GM12801 (cell line): ENCODE measurements at regions not wholly inside any gene's neighbourhood (a gene's known extent, or its start where the extent isn't known, plus 50 kb on each side); places are given as distances from the start of the nearest gene placed in this dataset.

ENCODE experiments used
- TF ChIP-seq, protein P1 (sequence below): IDR thresholded peaks from one replicate; pipeline ENCODE4 v1.5.1; 2011; ENCODE audit warnings: control low read depth; ENCODE audit not compliant: insufficient read length; ENCODE audit errors: extremely low read depth

DNA sequence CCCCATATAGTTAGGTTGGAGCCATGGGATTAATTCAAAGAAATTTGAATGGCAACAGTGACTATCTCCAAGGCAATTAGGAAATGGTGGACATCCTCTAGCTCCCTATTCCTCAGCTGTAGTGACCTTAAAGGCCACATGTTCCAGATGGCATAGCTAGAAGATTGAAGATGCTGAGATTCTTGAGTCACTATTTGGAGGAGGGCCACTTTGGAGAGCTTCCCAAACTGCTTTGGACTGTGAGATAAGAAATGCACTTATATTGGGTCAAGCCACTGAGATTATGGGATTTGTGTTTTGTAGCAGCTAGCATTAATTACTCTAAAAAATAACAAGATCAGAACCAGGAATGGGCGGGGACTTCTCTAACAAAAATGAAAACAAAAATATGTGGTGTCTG is 636.2 kb upstream of the CCNG1 start:
- TF ChIP-seq, protein P1, sequence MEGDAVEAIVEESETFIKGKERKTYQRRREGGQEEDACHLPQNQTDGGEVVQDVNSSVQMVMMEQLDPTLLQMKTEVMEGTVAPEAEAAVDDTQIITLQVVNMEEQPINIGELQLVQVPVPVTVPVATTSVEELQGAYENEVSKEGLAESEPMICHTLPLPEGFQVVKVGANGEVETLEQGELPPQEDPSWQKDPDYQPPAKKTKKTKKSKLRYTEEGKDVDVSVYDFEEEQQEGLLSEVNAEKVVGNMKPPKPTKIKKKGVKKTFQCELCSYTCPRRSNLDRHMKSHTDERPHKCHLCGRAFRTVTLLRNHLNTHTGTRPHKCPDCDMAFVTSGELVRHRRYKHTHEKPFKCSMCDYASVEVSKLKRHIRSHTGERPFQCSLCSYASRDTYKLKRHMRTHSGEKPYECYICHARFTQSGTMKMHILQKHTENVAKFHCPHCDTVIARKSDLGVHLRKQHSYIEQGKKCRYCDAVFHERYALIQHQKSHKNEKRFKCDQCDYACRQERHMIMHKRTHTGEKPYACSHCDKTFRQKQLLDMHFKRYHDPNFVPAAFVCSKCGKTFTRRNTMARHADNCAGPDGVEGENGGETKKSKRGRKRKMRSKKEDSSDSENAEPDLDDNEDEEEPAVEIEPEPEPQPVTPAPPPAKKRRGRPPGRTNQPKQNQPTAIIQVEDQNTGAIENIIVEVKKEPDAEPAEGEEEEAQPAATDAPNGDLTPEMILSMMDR = no peak

DNA sequence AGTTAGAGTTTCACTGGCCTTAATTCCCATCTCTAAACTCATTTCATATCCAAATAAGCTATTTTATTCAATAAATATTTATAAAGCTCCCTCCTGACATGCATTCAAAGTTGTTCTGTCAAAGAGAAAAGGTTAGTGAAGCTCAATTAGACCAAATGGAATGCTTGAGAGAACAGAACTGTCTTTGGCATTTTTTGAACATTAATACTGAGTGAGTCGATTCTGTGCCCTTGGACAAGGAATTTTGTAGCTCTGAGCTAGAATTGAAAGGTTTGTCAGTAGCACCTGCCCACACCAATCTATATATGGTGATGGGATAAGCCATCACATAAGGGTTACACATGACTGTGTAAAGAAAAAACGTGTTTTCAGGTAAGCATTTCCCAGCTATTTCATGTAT is 631.2 kb upstream of the CCNG1 start:
- TF ChIP-seq, protein P1 = no peak

DNA sequence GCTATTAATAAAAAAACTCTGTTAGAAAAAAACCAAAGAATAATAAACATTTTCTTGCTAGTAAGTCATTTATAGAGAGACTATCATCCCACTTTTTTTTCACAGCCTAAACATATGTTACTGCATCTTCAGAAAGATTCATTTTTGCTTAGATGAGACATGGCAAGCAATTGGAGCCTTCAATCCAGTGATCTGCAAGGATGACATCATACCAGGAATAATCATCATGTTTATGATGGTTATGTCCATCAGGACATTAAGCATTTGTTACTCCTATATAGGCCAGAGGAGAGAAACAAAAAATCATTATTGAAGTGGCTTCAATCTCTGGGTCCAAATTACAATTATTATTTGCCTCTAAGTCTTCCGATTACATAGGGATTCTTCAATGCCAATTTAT is 626.3 kb upstream of the CCNG1 start:
- TF ChIP-seq, protein P1 = no peak

DNA sequence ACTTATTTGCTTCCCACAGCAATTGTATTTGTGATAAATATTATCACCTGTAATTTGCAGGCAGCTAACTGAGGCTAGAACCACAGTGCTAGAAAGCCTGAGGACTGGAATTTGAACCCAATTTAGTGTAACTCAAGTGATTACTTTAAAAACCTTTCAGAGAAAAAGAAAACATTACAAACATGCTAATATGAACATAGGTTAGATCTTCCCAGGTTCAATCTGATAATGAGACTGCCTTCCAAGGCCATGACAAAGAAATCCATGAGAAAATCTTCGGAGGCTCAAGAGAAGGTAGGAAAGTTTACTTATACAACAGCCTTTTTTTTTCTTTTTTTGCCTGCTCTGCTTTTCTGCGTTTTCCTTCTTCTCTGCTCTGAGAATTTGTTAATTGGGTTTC is 620.6 kb upstream of the CCNG1 start:
- TF ChIP-seq, protein P1 = no peak

DNA sequence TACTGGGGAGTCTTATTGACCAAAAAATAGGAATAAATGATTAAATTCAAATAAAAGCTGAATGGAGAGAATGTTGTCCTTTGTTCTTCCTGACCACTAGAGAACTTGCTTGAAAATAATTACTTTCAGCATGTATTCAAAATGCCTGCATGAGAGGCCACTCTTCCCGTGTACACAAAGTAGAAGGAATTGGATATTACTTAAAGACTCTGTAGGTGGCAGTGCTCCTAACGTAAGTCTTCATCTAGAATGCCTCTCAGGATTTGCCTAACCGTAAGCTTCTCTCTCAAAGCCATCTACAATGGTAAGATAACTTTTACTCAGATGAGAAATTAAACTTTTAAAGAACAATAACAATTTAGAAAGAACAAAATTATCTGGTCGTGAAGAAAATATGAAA is 620.0 kb upstream of the CCNG1 start:
- TF ChIP-seq, protein P1 = no peak

DNA sequence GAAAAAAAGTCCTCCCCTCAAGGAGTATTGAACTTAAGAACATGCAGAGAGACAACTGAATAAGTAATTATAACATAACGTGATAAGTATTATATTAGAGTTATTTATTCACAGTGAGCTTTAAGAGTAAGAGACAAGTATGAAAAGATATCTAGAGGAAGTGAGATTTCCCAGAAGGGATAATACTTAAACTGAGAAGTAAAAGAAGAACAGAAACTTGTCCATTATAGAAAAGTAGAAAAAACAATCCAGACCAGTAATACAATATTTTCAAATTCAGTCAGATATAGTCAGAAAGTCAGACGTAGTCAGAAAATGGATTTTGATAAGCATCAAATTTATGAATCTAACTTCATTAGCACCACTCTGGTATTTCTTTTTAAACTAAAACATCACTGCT is 613.0 kb upstream of the CCNG1 start:
- TF ChIP-seq, protein P1 = no peak

DNA sequence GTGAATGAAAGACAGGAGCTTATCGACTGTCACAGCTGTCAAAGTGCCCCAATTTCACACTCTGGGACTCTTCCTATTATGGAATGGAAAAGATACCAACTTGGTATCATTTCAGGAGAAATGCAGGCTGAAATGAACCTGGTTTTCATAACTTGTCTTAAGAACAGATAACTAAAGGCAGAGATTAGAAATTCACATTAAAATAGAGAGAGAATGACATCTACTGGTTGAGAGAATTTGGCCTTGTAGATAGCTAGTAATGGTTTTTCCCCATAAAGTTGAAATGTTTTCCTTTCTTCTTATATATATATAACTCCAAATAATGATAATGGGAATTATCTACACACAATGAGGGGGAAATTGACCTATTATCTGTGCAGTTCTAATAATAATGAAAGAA is 600.2 kb upstream of the CCNG1 start:
- TF ChIP-seq, protein P1 = no peak

DNA sequence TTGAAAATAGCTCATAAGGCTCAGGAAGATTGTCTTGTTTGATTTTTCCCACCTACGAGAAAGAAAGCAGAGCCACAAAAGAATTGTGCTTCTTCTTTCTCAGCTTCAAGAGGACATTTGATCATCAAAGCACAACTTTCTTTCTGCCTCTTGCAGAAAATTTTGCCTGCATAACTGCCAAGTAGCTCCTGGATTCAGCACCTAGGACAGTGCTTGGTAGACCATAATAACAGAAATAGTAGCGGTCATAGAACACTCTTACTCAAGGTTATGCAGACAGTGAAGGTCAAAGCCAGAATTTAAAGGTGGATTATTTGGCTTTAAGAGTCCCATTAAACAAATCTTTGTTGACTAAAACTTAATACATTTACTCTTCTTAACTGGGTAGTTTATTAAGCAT is 594.7 kb upstream of the CCNG1 start:
- TF ChIP-seq, protein P1 = no peak
